HCT116 (cell line): ENCODE measurements at regions not wholly inside any gene's neighbourhood (a gene's known extent, or its start where the extent isn't known, plus 50 kb on each side); places are given as distances from the start of the nearest gene placed in this dataset.

Experiments
- ATAC-seq: fragments of 200-7000 bp; cut with Tn5 transposase; 2 replicates; pipeline ENCODE4 v1.9.1; 2020; ENCODE audit warnings: mild to moderate bottlenecking, moderate library complexity
- BruUV-seq: library from RNA; stranded (reverse); fragments of 400-500 nt; replicated peaks from 2 replicates; lab custom pipeline; 2021; lab: Mats Ljungman, UMichigan
- CTCF ChIA-PET: fragments of 300-600 bp; sonication (Branson Sonifier 250); formaldehyde crosslinking; loops from one replicate; lab custom pipeline; 2021; ENCODE audit warnings: antibody characterized with exemption; lab: Charles Lee
- POLR2A ChIA-PET: fragments of 300-600, 350-600 bp; sonication (Branson Sonifier 250); formaldehyde crosslinking; loops from one replicate; lab custom pipeline; 2021; ENCODE audit warnings: antibody characterized with exemption; lab: Charles Lee
- RAD21 ChIA-PET, 2 experiments: fragments of 300-600 bp; sonication (Branson Sonifier 250); formaldehyde crosslinking; loops; one replicate each; lab custom pipeline; 2023; ENCODE audit warnings: low total read pairs in 2 of 2; ENCODE audit not compliant: uncharacterized antibody in 2 of 2, unreplicated experiment in 2 of 2, low non-redundant PET in 1 of 2; lab: Charles Lee
- DNase-seq: peaks from one replicate; pipeline ENCODE4 v3.0.0-alpha.2; 2010; ENCODE audit warnings: low read depth, low spot score
- H2AFZ ChIP-seq: fragments of 200-600 bp; shearing (Covaris generic), sonication (generic); 2 replicates; pipeline ENCODE4 v1.6.1; 2017; ENCODE audit warnings: low read depth, mixed run types, mixed read lengths, antibody characterized with exemption, low read length; ENCODE audit not compliant: poor library complexity, severe bottlenecking
- H3K27ac ChIP-seq: 2 replicates; pipeline ENCODE4 v1.5.1; 2012; ENCODE audit warnings: low read depth, low read length
- H3K27me3 ChIP-seq: fragments of 200-600 bp; sonication (generic); 2 replicates; pipeline ENCODE4 v1.6.1; 2016; ENCODE audit warnings: mixed run types, low read length, mixed read lengths; ENCODE audit not compliant: insufficient read depth
- H3K36me3 ChIP-seq, 2 experiments: fragments of 200-500 bp in 1 of 2; fragments of 200-600 bp in 1 of 2; sonication (Bioruptor generic) in 1 of 2; sonication (generic) in 1 of 2; 2 replicates each; pipeline versions ENCODE4 v1.5.1 to v1.6.1; 2014 to 2016; ENCODE audit warnings: low read length in 2 of 2, inconsistent platforms in 1 of 2, mixed read lengths in 1 of 2, mixed run types in 1 of 2; ENCODE audit not compliant: insufficient read depth in 2 of 2, control insufficient read depth in 1 of 2
- H3K4me1 ChIP-seq, 2 experiments: fragments of 200-600 bp in 1 of 2; sonication (generic) in 1 of 2; 2 replicates each; pipeline versions ENCODE4 v1.5.1 to v1.6.1; 2012 to 2017; ENCODE audit warnings: low read length in 2 of 2, inconsistent platforms in 1 of 2, mild to moderate bottlenecking in 1 of 2, mixed read lengths in 1 of 2, mixed run types in 1 of 2, moderate library complexity in 1 of 2; ENCODE audit not compliant: insufficient read depth in 2 of 2, control insufficient read depth in 1 of 2
- H3K4me2 ChIP-seq: fragments of 200-600 bp; sonication (generic); 2 replicates; pipeline ENCODE4 v1.6.1; 2017; ENCODE audit warnings: mixed run types, low read length, mixed read lengths
- H3K4me3 ChIP-seq, 2 experiments: fragments of 200-600 bp in 1 of 2; sonication (generic) in 1 of 2; replicated peaks in 1 of 2; 2 replicates each; pipeline ENCODE4 v1.5.1; 2011 to 2016; ENCODE audit warnings: low read length in 2 of 2, control low read depth in 1 of 2, low read depth in 1 of 2, mild to moderate bottlenecking in 1 of 2, mixed read lengths in 1 of 2, mixed run types in 1 of 2
- H3K79me2 ChIP-seq: fragments of 200-600 bp; sonication (generic); 2 replicates; pipeline ENCODE4 v1.6.1; 2017; ENCODE audit warnings: mild to moderate bottlenecking, mixed run types, low read length, moderate library complexity, mixed read lengths; ENCODE audit not compliant: insufficient read depth
- H3K9ac ChIP-seq: fragments of 200-600 bp; sonication (generic); 2 replicates; pipeline ENCODE4 v1.6.1; 2016; ENCODE audit warnings: low read length, mixed read lengths
- H3K9me2 ChIP-seq: fragments of 200-600 bp; sonication (generic), shearing (Covaris generic); 2 replicates; pipeline ENCODE4 v1.6.1; 2017; ENCODE audit warnings: mixed run types, mild to moderate bottlenecking, moderate library complexity; ENCODE audit not compliant: insufficient read depth
- H3K9me3 ChIP-seq, 2 experiments: fragments of 200-500 bp in 1 of 2; fragments of 200-600 bp in 1 of 2; sonication (Bioruptor generic) in 1 of 2; sonication (generic) in 1 of 2; 2 replicates each; pipeline ENCODE4 v1.6.1; 2014 to 2017; ENCODE audit warnings: low read length in 2 of 2, mixed read lengths in 2 of 2, inconsistent platforms in 1 of 2, low read depth in 1 of 2, mild to moderate bottlenecking in 1 of 2, mixed run types in 1 of 2, moderate library complexity in 1 of 2; ENCODE audit not compliant: control insufficient read depth in 1 of 2, insufficient read depth in 1 of 2
- H4K20me1 ChIP-seq: fragments of 200-600 bp; sonication (generic), shearing (Covaris generic); 2 replicates; pipeline ENCODE4 v1.6.1; 2017; ENCODE audit warnings: mixed run types, mild to moderate bottlenecking, moderate library complexity; ENCODE audit not compliant: insufficient read depth
- CEBPB ChIP-seq: IDR thresholded peaks from 2 replicates; pipeline ENCODE4 v1.6.1; 2012; ENCODE audit warnings: low read depth
- ELF1 ChIP-seq: IDR thresholded peaks from 2 replicates; pipeline ENCODE4 v1.6.1; 2012; ENCODE audit warnings: low read depth, borderline replicate concordance
- EZH2 ChIP-seq: fragments of 200-600 bp; sonication (generic); IDR thresholded peaks from 2 replicates; pipeline ENCODE4 v1.6.1; 2017; ENCODE audit warnings: antibody characterized with exemption, mixed run types
- JUND ChIP-seq: IDR thresholded peaks from 2 replicates; pipeline ENCODE4 v1.6.1; 2012
- POLR2AphosphoS5 ChIP-seq: IDR thresholded peaks from 2 replicates; pipeline ENCODE4 v1.6.1; 2011; ENCODE audit warnings: mild to moderate bottlenecking, low read depth, low read length, moderate library complexity
- SIN3A ChIP-seq: IDR thresholded peaks from 2 replicates; pipeline ENCODE4 v1.6.1; 2012; ENCODE audit warnings: low read depth
- SP1 ChIP-seq: IDR thresholded peaks from 2 replicates; pipeline ENCODE4 v1.6.1; 2012; ENCODE audit warnings: low read depth
- SRF ChIP-seq: IDR thresholded peaks from 2 replicates; pipeline ENCODE4 v1.6.1; 2012; ENCODE audit warnings: low read depth
- TCF7L2 ChIP-seq: IDR thresholded peaks from 2 replicates; pipeline ENCODE4 v1.7.0; 2011; ENCODE audit warnings: borderline replicate concordance, inconsistent platforms; ENCODE audit not compliant: insufficient read depth, insufficient read length; ENCODE audit errors: extremely low read depth
- YY1 ChIP-seq: IDR thresholded peaks from 2 replicates; pipeline ENCODE4 v1.6.1; 2011; ENCODE audit warnings: low read length, low read depth, moderate library complexity, mild to moderate bottlenecking; ENCODE audit not compliant: insufficient replicate concordance; ENCODE audit errors: extremely low read depth
- ZFX ChIP-seq: fragments of 450-650 bp; IDR thresholded peaks from 2 replicates; pipeline ENCODE4 v1.6.1; 2017
- intact Hi-C: fragments of 100-400 bp; cut with micrococcal nuclease; formaldehyde crosslinking; loops from 2 replicates; pipeline ENCODE4 v1.10.0; 2022
- TF ChIP-seq, protein P1 (sequence below): IDR thresholded peaks from 2 replicates; pipeline ENCODE4 v1.6.1; 2012

DNA sequence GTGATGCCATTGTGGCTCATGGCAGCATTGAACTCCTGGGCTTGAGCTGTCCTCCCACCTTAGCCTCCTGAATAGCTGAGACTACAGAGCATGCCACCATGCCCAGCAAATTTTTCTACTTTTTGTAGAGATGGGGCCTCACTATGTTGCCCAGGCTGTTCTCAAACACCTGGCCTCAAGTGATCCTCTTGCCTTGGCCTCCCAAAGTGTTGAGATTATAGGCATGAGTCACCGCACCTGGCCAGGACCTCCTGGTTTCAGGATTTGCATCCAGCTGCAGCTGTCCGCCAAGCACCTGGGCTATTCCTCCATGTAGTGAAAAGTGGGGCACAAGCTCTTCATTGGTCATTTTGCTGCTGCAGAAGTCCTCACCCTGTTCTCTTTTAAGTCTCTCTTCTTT lies 58.9 kb downstream of the ZNF22 start:
- Histone ChIP-seq H3K4me2 (no peak overlapping the region), H2AFZ (no peak overlapping the region), H4K20me1 (no peaks in the 10 kb centered on the region), H3K9me3 (no peaks in the 10 kb centered on the region), H3K27ac (no peak overlapping the region), H3K9ac (no peak overlapping the region), H3K9me2 (no peaks in the 10 kb centered on the region), H3K79me2 (no peaks in the 10 kb centered on the region), H3K4me3 (no peak overlapping the region), H3K36me3 (no peaks in the 10 kb centered on the region), H3K27me3 (0 out of 2 replicates have a peak, but pooled peaks cover 2% of the 10 kb centered on the region), H3K4me1 (no peaks in the 10 kb centered on the region)
- ChIA-PET POLR2A (no interaction called here), CTCF (no interaction called here), RAD21 (no interaction called here)
- DNase-seq (no peak), ATAC-seq (no peak)
- TF ChIP-seq YY1 = no peak
- no peak for TF ChIP-seq ZFX
- TF ChIP-seq, protein P1, sequence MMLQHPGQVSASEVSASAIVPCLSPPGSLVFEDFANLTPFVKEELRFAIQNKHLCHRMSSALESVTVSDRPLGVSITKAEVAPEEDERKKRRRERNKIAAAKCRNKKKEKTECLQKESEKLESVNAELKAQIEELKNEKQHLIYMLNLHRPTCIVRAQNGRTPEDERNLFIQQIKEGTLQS = no peak
- TF ChIP-seq CEBPB = no peak
- BruUV-seq = no TSS peak
- intact Hi-C loops = no loop called here

DNA sequence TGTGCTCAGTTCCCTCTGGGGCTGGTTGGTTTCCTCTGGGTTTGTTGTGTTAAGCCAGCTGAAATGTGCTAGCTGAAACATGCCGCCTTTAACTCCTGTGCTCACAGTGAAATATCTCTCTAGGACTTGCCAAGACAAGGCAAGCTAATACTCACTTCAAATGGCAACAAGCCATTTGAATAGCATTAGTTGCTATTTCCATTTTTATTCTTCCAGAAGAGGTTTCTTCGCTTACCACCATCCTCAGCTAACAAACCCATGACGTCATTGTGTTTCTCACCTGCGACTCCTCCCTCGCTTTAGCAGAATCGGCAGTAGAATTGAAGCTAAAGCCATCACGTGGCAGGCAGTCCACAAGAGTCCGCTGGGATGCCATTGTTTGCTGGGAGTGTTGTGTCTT lies 61.3 kb downstream of the ZNF22 start:
- RAD21 ChIA-PET = no interaction called here

More for the DNA sequence above, 61.3 kb downstream of the ZNF22 start:
- CTCF ChIA-PET = no interaction called here
- ATAC-seq (no peak), DNase-seq (no peak)
- no peaks in the 10 kb centered on the region for H4K20me1 ChIP-seq
- H3K9me3 ChIP-seq = no peaks in the 10 kb centered on the region
- no peak overlapping the region for H2AFZ ChIP-seq
- no peak overlapping the region for H3K27ac ChIP-seq
- no peaks in the 10 kb centered on the region for H3K4me1 ChIP-seq
- 0 out of 2 replicates have a peak, but pooled peaks cover 5% of the 10 kb centered on the region for H3K27me3 ChIP-seq
- no TSS peak for BruUV-seq
- POLR2A ChIA-PET = no interaction called here
- intact Hi-C loops = no loop called here
- no peaks in the 10 kb centered on the region for H3K36me3 ChIP-seq
- H3K9me2 ChIP-seq = no peaks in the 10 kb centered on the region
- H3K4me3 ChIP-seq = no peak overlapping the region
- no peak overlapping the region for H3K9ac ChIP-seq
- H3K4me2 ChIP-seq = no peak overlapping the region
- TF ChIP-seq JUND (no peak), POLR2AphosphoS5 (no peak), ELF1 (no peak), SIN3A (no peak), TCF7L2 (no peak), YY1 (no peak), SRF (no peak), SP1 (no peak), CEBPB (no peak), EZH2 (no peak)
- no peaks in the 10 kb centered on the region for H3K79me2 ChIP-seq
